ENCODE measurements at regions not wholly inside any gene's neighbourhood (a gene's known extent, or its start where the extent isn't known, plus 50 kb on each side); places are given as distances from the start of the nearest gene placed in this dataset.
"Not testable (repeated sequence)": the region's sequence is repeated elsewhere in the genome, so short reads cannot be mapped to it uniquely, and the experiment has no call there.

DNA sequence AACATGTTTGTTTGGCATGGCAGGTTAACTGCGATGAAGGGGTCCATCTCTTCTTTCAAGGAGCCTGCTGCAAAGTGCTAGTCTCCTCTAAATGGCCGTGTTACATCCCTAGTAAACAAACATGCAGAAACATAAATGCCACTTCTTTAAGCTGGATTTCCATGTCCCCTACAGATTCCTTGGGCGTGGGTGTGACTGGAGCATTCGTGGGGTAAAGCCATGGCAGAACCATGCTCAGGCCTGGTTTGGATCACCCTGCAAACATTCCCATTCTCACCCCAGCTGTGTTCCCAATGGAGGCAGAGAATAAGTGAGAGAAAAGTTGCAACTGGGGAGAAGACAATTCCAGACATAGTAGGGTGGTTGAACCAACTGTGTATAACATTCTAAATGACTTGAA lies 208.0 kb upstream of the FAM240B start:
- H2AFZ ChIP-seq (ENCODE audit: control insufficient read depth, low read depth, low read length); DNase-seq (ENCODE audit: low read depth, low spot score); ATAC-seq; CTCF ChIA-PET; POLR2A ChIA-PET; H3K27ac ChIP-seq (ENCODE audit: control insufficient read depth, insufficient read depth); H3K4me3 ChIP-seq; RAD21 ChIA-PET (ENCODE audit: unreplicated experiment); in situ Hi-C loops (cut with MboI); SMC1A ChIA-PET (ENCODE audit: uncharacterized antibody, unreplicated experiment); FAIRE-seq; H4K20me1 ChIP-seq (ENCODE audit: control insufficient read depth, insufficient read depth); H3K79me2 ChIP-seq (ENCODE audit: control insufficient read depth, insufficient read depth, low read length); BruUV-seq (replicated peaks); H3K9ac ChIP-seq (ENCODE audit: control insufficient read depth, insufficient read depth, low read length); H3K4me1 ChIP-seq (ENCODE audit: control insufficient read depth, insufficient read depth, low read length); H3K36me3 ChIP-seq (ENCODE audit: control insufficient read depth in 2 of 2, insufficient read depth in 2 of 2, low read length in 1 of 2); H3K9me3 ChIP-seq (replicated peaks; ENCODE audit: control insufficient read depth, insufficient read depth, low read length); H3K4me2 ChIP-seq (ENCODE audit: control insufficient read depth, insufficient read depth); H3K27me3 ChIP-seq (replicated peaks in 1 of 2; ENCODE audit: control insufficient read depth in 2 of 2, insufficient read depth in 2 of 2, low read length in 1 of 2); intact Hi-C loops (cut with micrococcal nuclease; ENCODE audit: unreplicated experiment): not testable (repeated sequence)
- WGBS (ENCODE audit: insufficient coverage, insufficient replicate concordance, low lambda C conversion rate, missing lambda C conversion rate): 2% methylated on average over 2 of the region's 4 CpGs

DNA sequence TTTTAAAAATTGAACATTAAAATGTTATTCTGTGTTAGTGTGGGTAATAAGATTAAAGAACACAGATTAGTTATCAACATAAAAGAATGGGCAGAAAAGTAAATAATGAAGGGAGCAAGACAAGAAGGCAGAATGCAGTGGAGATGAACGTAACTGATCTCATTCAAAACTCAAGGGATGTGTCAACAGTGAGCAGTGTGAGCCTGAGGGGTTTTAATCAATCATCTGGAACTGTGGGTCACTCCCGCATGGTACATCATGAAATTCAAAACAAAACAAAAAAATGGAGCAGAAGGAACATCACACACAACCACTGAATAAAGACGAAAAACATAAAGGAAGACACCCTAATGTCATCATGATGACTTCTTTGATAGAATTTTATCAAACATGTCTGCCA lies 206.6 kb upstream of the FAM240B start:
- H3K36me3 ChIP-seq (ENCODE audit: control insufficient read depth in 2 of 2, insufficient read depth in 2 of 2, low read length in 1 of 2); BruUV-seq (replicated peaks); H3K4me2 ChIP-seq (ENCODE audit: control insufficient read depth, insufficient read depth); FAIRE-seq; H3K4me1 ChIP-seq (ENCODE audit: control insufficient read depth, insufficient read depth, low read length); H3K27ac ChIP-seq (ENCODE audit: control insufficient read depth, insufficient read depth); H3K79me2 ChIP-seq (ENCODE audit: control insufficient read depth, insufficient read depth, low read length); POLR2A ChIA-PET; RAD21 ChIA-PET (ENCODE audit: unreplicated experiment); H3K9me3 ChIP-seq (replicated peaks; ENCODE audit: control insufficient read depth, insufficient read depth, low read length); H4K20me1 ChIP-seq (ENCODE audit: control insufficient read depth, insufficient read depth); H3K9ac ChIP-seq (ENCODE audit: control insufficient read depth, insufficient read depth, low read length); DNase-seq (ENCODE audit: low read depth, low spot score); intact Hi-C loops (cut with micrococcal nuclease; ENCODE audit: unreplicated experiment); in situ Hi-C loops (cut with MboI); SMC1A ChIA-PET (ENCODE audit: uncharacterized antibody, unreplicated experiment); H3K4me3 ChIP-seq; H3K27me3 ChIP-seq (replicated peaks in 1 of 2; ENCODE audit: control insufficient read depth in 2 of 2, insufficient read depth in 2 of 2, low read length in 1 of 2); ATAC-seq; H2AFZ ChIP-seq (ENCODE audit: control insufficient read depth, low read depth, low read length); CTCF ChIA-PET: not testable (repeated sequence)
- no CpG with 5 or more reads among the region's 3 CpGs for WGBS (ENCODE audit: insufficient coverage, insufficient replicate concordance, low lambda C conversion rate, missing lambda C conversion rate)

GRCh38 chr9:38921253-38921652 lies 201.3 kb upstream of the FAM240B start:
- ATAC-seq; in situ Hi-C loops (cut with MboI); H3K9ac ChIP-seq (ENCODE audit: control insufficient read depth, insufficient read depth, low read length); DNase-seq (ENCODE audit: low read depth, low spot score); intact Hi-C loops (cut with micrococcal nuclease; ENCODE audit: unreplicated experiment); BruUV-seq (replicated peaks); H3K27ac ChIP-seq (ENCODE audit: control insufficient read depth, insufficient read depth); H4K20me1 ChIP-seq (ENCODE audit: control insufficient read depth, insufficient read depth); H3K4me1 ChIP-seq (ENCODE audit: control insufficient read depth, insufficient read depth, low read length); FAIRE-seq; H2AFZ ChIP-seq (ENCODE audit: control insufficient read depth, low read depth, low read length); RAD21 ChIA-PET (ENCODE audit: unreplicated experiment); H3K36me3 ChIP-seq (ENCODE audit: control insufficient read depth in 2 of 2, insufficient read depth in 2 of 2, low read length in 1 of 2); SMC1A ChIA-PET (ENCODE audit: uncharacterized antibody, unreplicated experiment); CTCF ChIA-PET; H3K4me2 ChIP-seq (ENCODE audit: control insufficient read depth, insufficient read depth); H3K9me3 ChIP-seq (replicated peaks; ENCODE audit: control insufficient read depth, insufficient read depth, low read length); H3K79me2 ChIP-seq (ENCODE audit: control insufficient read depth, insufficient read depth, low read length); H3K27me3 ChIP-seq (replicated peaks in 1 of 2; ENCODE audit: control insufficient read depth in 2 of 2, insufficient read depth in 2 of 2, low read length in 1 of 2); POLR2A ChIA-PET; H3K4me3 ChIP-seq: not testable (repeated sequence)
- no CpG with 5 or more reads among the region's 3 CpGs for WGBS (ENCODE audit: insufficient coverage, insufficient replicate concordance, low lambda C conversion rate, missing lambda C conversion rate)

- H3K36me3 ChIP-seq (ENCODE audit: control insufficient read depth in 2 of 2, insufficient read depth in 2 of 2, low read length in 1 of 2); CTCF ChIA-PET; H3K27me3 ChIP-seq (replicated peaks in 1 of 2; ENCODE audit: control insufficient read depth in 2 of 2, insufficient read depth in 2 of 2, low read length in 1 of 2); SMC1A ChIA-PET (ENCODE audit: uncharacterized antibody, unreplicated experiment); H3K4me3 ChIP-seq; H3K27ac ChIP-seq (ENCODE audit: control insufficient read depth, insufficient read depth); H3K9me3 ChIP-seq (replicated peaks; ENCODE audit: control insufficient read depth, insufficient read depth, low read length); intact Hi-C loops (cut with micrococcal nuclease; ENCODE audit: unreplicated experiment); H3K4me2 ChIP-seq (ENCODE audit: control insufficient read depth, insufficient read depth); in situ Hi-C loops (cut with MboI); ATAC-seq; RAD21 ChIA-PET (ENCODE audit: unreplicated experiment); H4K20me1 ChIP-seq (ENCODE audit: control insufficient read depth, insufficient read depth); FAIRE-seq; H2AFZ ChIP-seq (ENCODE audit: control insufficient read depth, low read depth, low read length); H3K9ac ChIP-seq (ENCODE audit: control insufficient read depth, insufficient read depth, low read length); H3K4me1 ChIP-seq (ENCODE audit: control insufficient read depth, insufficient read depth, low read length); BruUV-seq (replicated peaks); POLR2A ChIA-PET; H3K79me2 ChIP-seq (ENCODE audit: control insufficient read depth, insufficient read depth, low read length); DNase-seq (ENCODE audit: low read depth, low spot score): not testable (repeated sequence)
- WGBS (ENCODE audit: insufficient coverage, insufficient replicate concordance, low lambda C conversion rate, missing lambda C conversion rate): 0% methylated on average over 3 of the region's 4 CpGs
Observed at GRCh38 chr9:38910629-38911028, 190.7 kb upstream of the FAM240B start.

All from GM12878 (cell line).